GM13976 (cell line): ENCODE measurements at regions not wholly inside any gene's neighbourhood (a gene's known extent, or its start where the extent isn't known, plus 50 kb on each side); places are given as distances from the start of the nearest gene placed in this dataset.
"Not testable (repeated sequence)": the region's sequence is repeated elsewhere in the genome, so short reads cannot be mapped to it uniquely, and the experiment has no call there.

Experiments used
- DNase-seq: peaks from one replicate; pipeline ENCODE4 v3.0.0; 2012; ENCODE audit warnings: low spot score
- in situ Hi-C: fragments of 300-500 bp; cut with MboI; formaldehyde crosslinking; loops from one replicate; pipeline ENCODE4 v1.12.0; 2022; ENCODE audit warnings: low sequenced_read_pairs, mixed read lengths, inconsistent platforms; ENCODE audit not compliant: unreplicated experiment
- TF ChIP-seq, protein P1 (sequence below): IDR thresholded peaks from 2 replicates; pipeline ENCODE4 v1.5.1; 2012; ENCODE audit warnings: borderline replicate concordance, mild to moderate bottlenecking; ENCODE audit not compliant: insufficient read depth; ENCODE audit errors: extremely low read depth, missing control alignments, control extremely low read depth

DNA sequence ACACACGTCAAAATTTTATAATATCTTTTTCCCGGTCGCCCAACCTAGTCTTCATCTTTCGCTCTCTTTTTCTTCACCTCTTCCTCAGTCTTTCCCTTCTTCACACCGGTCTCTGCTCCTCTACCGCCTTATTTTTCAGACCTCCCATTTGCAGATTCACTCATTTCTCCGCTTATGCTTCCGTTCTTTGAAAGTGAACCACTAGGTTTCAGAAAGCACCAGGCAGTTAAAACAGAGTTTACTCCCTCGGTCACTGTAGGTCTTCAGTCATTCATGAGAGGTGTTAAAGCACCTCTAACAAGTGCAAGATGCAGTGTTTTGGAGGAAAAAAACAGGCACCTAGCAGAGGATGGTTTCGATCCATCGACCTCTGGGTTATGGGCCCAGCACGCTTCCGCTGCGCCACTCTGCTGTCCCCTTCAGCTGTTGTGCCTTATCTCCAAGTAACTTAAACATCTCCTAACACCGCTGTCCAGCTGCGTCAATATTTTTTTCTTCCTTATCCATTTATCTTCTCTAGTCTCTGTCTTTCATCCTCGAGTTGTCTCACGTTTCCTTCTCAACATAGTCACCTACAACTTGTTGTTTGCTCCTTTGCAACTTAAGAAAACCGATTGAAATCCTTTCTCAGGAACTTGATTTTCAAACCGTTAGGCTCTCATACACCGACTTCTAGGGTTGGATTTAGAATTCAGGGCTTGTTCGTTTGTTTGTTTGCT is 119.7 kb upstream of the ZNF184 start:
- DNase-seq = peak; percentile 78
- in situ Hi-C loops = no loop called here
- TF ChIP-seq, protein P1, sequence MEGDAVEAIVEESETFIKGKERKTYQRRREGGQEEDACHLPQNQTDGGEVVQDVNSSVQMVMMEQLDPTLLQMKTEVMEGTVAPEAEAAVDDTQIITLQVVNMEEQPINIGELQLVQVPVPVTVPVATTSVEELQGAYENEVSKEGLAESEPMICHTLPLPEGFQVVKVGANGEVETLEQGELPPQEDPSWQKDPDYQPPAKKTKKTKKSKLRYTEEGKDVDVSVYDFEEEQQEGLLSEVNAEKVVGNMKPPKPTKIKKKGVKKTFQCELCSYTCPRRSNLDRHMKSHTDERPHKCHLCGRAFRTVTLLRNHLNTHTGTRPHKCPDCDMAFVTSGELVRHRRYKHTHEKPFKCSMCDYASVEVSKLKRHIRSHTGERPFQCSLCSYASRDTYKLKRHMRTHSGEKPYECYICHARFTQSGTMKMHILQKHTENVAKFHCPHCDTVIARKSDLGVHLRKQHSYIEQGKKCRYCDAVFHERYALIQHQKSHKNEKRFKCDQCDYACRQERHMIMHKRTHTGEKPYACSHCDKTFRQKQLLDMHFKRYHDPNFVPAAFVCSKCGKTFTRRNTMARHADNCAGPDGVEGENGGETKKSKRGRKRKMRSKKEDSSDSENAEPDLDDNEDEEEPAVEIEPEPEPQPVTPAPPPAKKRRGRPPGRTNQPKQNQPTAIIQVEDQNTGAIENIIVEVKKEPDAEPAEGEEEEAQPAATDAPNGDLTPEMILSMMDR = no peak

DNA sequence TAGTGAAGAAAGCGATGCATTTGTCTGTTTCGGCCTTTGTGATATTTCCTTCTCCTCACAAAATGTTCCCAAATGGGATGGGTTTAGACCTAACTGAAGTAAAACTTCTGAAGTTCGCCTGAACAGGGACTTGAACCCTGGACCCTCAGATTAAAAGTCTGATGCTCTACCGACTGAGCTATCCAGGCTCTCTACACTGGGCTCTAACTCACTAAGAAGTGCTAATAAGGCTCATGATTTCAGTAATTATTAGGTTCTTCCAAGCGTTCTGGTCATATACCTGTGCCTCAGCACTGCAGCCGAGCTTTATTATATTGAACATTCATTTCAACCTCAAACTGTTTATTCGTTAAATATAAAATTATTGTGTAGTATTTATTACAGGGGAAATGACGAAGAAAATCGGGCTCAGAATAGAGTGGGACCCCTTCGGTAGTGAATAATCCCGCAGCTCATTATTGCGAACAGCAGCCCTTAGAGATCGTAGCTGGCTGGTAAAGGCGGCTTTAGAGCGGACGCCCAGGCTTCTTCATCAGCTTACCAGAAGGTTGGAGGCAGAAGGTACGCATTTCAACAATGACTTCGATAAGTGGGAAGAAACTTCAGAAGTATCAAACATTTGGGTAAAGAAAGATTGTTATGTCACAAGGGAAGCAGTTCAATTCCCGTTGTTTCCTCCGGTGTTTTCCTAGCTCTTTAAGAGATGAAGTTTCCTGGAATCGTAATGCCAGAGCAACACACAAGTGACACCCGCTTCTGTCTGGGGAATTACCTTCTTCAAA is 119.0 kb upstream of the ZNF184 start:
- TF ChIP-seq, protein P1 = no peak
- in situ Hi-C loops = no loop called here
- peak; percentile 18 for DNase-seq

DNA sequence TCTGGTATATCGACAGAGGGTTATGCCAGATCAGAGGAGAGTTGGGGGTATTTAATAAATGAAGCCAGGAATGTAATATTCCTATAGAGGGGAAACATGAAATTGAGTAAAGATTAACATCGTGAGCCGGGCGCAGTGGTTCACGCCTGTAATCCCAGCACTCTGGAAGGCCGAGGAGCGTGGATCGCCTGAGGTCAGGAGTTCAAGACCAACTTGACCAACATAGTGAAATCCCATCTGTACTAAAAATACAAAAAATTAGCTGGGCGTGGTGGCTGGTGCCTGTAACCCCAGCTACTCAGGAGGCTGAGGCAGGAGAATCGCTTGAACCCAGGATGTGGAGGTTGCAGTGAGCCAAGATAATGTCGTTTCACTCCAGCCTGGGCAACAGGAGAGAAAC is 112.4 kb upstream of the ZNF184 start:
- in situ Hi-C loops, DNase-seq: not testable (repeated sequence)

DNA sequence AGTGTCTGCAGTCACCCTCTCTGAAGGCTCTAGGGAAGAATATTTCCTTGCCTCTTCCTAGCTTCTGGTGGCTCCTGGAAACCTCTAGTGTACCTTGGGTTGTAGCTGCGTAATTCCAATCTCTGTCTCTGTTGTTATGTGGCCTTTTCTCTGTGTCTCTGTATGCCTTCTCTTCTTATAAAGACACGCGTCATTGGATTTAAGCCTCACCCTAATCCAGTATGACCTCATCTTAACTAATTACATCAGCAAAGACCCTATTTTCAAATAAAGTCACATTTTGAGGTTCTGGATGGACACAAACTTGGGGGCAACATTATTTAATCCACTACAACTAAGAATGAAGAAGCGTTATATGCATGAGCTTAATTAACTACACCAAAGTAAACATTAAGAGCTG is 111.4 kb upstream of the ZNF184 start:
- in situ Hi-C loops = no loop called here
- TF ChIP-seq, protein P1 = no peak
- no peak for DNase-seq

DNA sequence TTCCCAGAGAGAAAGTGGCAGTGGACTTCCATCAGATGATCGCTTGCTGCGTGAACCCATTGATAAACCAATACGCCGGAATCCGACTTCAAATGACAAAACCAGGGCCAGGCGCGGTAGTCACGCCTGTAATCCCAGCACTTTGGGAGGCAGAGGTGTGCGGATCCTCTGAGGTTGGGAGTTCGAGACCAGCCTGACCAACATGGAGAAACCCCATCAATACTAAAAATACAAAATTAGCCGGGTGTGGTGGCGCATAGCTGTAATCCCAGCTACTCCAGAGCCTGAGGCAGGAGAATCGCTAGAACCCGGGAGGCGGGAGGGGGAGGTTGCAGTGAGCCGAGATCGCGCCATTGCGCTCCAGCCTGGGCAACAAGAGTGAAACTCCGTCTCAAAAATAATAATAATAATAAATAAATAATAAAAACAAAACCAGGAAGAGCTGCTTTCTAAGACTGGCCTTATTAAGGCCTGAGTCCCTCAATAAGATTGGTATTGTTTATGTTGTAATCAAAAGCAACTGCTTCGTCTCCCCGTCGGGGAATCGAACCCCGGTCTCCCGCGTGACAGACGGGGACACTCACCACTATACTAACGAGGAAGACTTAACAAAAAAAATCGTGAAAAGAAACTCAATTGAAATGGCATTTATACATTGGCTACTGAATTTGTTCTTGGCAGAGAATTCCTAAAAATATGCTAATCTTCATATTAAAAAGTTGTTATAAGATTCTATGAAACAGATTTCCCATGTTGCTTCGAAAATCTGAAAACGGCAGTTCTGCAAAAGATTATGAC is 110.2 kb upstream of the ZNF184 start:
- DNase-seq = peak; percentile 64
- in situ Hi-C loops = no loop called here

DNA sequence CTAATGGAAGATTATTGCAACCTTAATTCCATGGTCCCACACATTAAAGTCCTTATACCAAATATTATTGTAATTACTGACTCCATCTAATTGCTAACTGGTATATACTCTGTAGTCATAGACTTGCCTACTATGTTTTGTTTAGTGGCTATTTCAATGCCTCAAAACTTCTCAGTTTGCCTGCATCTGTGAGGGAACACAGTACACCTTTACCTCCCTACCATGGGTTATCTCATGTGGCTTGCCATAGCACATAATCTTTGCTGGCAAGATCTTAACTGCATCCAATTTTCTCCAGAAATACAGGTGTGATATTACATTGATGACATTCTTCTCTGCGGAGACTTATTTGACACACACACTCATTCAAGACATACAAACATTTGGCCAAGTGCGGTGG is 107.1 kb upstream of the ZNF184 start:
- in situ Hi-C loops = no loop called here
- TF ChIP-seq, protein P1 = no peak
- no peak for DNase-seq

More for the DNA sequence above, 110.2 kb upstream of the ZNF184 start:
- TF ChIP-seq, protein P1 = no peak

DNA sequence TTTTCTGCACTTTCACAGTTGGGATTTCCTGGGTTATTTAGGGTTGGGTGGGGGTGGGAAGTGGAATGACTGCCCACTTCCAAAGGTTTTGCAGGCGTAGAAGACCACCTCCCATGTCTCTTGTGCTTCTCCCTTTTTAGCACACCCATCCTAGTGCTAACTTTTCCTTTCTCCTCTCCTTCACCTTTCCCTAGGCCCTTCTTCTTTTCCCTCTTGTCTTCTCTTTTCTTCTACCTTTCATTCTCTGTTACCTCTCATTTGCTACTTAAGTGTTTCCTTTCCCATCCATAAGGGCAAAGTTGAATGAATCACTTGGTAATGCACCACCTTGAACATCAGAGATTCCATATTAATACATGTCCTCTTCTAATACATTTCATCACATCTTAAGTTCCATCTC is 105.0 kb upstream of the ZNF184 start:
- no peak for DNase-seq
- in situ Hi-C loops = no loop called here
- TF ChIP-seq, protein P1 = no peak
